GM19351 (cell line): ENCODE measurements at regions not wholly inside any gene's neighbourhood (a gene's known extent, or its start where the extent isn't known, plus 50 kb on each side); places are given as distances from the start of the nearest gene placed in this dataset.
"Not testable (repeated sequence)": the region's sequence is repeated elsewhere in the genome, so short reads cannot be mapped to it uniquely, and the experiment has no call there.

Source experiments
- ATAC-seq: cut with Tn5 transposase; IDR thresholded peaks from one replicate; pipeline ENCODE4 v1.9.1; 2021; ENCODE audit warnings: mild to moderate bottlenecking, moderate library complexity; ENCODE audit not compliant: unreplicated experiment

GRCh38 chrX:121169099-121170035 lies 122.0 kb downstream of the GLUD2 start:
- no peak for ATAC-seq

- no peak for ATAC-seq
These were observed 125.3 kb downstream of the GLUD2 start for GRCh38 chrX:121172703-121173102.

GRCh38 chrX:121179972-121180371 lies 132.6 kb downstream of the GLUD2 start:
- ATAC-seq = no peak

DNA sequence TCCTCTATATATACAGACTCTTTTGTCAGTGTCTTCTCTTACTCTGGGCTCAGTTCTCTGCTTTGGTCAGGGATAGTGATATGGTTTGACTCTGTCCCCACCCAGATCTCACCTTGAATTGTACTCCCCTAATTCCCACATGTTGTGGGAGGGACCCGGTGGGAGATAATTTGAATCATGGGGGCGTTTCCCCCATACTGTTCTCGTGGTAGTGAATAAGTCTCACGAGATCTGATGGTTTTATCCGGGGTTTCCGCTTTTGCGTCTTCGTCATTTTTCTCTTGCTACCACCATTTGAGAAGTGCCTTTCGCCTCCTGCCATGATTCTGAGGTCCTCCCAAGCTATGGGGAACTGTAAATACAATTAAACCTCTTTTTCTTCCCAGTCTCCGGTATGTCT lies 144.4 kb downstream of the GLUD2 start:
- no peak for ATAC-seq

DNA sequence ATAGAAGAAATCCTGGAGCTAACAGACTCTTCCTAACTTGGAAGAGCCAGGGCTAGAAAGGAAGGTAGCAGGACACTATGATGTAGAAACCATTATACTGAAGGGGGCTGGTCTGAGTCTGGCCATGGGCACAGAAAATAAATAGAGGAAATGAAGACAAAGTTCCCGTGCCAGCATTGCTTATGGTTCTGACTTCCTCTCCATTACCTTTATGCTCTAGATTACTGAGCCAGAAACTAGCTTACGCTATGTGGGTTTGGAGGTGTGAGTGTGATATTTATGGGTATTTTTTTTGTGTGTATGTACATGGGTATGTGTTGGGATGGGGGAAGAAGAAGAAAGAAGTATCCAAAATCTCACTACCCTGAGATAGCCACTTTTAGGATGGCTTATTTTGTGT lies 148.3 kb downstream of the GLUD2 start:
- no peak for ATAC-seq

- ATAC-seq = not testable (repeated sequence)
These were observed 149.5 kb downstream of the GLUD2 start for GRCh38 chrX:121196872-121197444.

DNA sequence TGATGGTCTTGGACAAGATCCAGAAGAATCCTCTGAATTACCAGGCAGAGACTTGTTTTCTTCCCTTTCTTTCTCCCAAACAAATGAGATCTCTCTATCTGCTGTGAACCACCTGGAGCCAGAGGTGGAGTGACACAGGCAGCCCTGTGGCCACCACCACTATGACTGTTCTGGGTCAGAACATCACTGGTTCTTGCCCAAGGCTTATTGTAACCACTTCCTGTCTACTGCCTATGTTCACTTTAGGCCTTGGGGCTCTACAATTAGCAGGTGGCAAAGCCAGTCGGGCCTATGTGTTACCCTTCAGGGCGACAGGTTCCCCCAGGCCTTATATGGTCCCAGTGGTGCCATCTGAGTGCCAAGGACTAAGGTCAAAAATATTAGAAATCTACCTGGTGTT lies 161.2 kb downstream of the GLUD2 start:
- no peak for ATAC-seq

DNA sequence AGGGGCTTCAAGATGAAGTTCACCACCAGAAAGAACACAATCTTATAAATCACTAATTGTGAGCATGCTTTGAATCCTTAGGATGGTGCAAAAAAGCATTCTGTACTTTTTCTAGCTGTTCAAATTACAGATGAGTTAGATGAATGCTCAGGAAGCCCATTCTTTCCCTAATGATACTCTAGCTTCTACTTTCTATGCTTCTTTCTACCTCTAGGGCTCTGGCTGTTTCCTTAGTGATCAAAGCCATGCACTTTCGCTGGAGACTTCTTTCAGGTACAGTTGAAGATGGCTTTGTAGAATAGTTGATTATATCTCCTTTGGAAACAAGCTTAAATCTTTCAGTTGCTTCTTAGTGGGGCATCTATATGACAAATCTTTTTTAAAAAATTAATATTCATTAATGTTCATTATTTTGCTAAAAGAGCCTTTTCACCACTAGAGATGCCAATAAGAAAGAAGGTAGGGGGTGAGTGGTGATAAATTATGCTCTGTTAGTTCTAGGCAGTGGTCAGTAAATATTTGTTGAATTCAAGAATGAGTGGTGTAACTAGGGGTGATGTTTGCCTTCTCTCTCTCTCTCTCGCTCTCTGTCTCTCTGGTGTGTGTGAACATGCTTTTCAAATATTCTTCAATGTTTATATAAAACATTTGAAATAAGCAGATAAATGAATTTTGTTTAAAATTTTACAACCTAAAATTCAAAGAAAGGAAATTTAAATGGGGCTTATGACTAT lies 169.4 kb downstream of the GLUD2 start:
- no peak for ATAC-seq

DNA sequence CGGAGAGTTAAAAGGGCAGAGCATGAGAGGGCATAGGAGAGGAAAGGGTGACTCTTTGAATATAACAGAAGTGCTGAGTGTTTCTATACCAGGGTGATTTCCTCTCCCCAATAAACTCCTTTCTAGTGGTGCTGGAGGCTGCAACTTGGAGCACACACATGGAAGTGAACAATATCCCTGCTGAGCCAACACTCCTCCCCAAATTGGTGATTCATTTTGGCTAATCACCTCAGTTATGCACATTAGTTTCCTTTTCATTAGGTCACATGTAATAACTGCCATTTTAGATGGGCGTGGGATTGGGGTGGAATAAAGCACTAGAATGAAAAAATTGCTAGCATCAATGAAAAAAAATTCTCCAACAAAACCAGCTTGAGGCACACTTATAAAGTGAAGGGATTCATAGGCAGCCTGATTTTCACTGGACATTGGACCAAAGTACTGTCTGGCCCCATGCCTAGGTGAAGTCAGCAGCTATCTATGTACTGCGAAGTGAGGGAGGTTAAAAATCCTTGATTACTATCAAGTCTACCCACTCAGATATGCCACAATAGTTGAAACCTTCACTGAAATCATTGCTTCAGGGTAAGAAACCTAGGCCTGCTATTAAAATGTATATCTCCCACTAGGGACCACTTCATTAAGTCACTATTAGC lies 174.0 kb downstream of the GLUD2 start:
- no peak for ATAC-seq

GRCh38 chrX:121227888-121228287 lies 180.5 kb downstream of the GLUD2 start:
- ATAC-seq = no peak

DNA sequence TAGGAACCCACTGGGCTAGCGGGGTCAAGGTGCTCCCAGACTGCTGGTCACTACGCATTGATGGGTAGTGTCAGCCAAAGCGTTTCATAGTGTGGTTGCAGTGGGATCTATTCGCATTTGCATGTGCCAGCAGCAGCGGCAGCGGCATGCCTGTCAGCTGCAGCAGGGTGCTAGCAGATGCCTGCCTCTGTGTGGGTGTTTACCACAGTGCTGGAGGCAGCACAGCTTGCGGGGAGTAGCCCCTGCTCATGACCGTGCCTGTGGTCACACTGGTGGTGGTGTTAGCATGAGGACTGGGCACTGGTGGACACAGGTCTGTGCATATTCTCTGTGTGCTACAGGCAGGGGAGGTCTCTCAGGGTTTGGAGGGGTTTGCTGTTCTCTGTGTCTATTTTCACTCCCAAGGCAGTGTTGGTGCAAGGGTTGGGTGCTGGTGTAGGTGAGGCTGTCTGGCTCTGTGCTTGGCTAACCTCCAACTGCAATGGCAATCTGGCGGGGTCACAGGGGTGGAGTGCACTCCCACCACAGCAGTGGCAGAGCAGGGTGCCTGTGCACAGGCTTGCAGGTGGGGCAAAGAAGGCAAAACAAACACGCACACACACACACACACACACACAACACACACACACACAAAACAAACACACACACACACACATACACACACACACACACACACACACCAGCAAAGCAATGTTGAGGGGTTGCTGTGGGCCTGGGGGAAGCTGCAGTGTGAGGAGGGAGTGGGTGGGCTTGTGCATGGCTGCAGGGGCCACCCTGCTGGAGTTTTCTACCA lies 184.4 kb downstream of the GLUD2 start:
- ATAC-seq = no peak

DNA sequence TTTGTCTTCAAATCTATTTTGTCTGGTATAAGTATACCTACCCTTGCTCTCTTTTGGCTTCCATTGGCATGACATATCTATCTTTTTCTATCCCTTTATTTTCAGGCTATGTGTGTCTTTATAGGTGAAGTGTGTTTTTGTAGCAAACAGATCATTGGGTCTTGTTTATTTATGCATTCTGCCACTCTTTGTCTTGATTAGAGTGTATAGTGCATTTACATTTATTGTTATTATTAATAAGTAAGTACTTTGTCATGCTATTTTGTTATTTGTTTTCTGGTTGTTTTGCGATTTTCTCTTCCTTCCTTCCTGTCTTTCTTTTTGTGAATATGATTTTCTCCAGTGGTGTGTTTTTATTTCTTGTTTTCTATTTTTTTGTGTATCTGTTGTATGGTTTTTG lies 188.6 kb downstream of the GLUD2 start:
- no peak for ATAC-seq

GRCh38 chrX:121238093-121238492 lies 190.7 kb downstream of the GLUD2 start:
- no peak for ATAC-seq

- no peak for ATAC-seq
These were observed 197.1 kb downstream of the GLUD2 start for GRCh38 chrX:121244511-121244910.

GRCh38 chrX:121245763-121246162 lies 198.4 kb downstream of the GLUD2 start:
- ATAC-seq = no peak

- no peak for ATAC-seq
These were observed 206.9 kb downstream of the GLUD2 start for GRCh38 chrX:121254336-121254735.

DNA sequence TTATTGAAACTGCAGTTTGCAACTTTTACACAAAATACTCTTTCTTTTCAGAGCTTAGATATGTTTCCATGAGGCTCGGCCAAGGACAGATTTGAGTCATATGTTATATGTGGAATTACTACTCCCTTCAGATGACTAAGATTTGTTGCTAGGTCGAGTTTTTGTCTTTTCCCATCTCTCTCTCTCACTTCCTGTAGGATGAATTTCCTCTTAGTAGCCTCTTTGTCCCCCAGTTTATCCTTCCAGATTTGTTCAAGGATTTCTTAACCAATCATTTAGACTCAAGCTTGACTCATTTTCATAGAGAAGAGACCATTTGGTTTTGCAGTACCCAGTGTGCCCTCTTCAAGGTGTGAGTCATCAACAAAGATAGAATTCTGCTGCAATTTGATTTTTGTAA lies 209.2 kb downstream of the GLUD2 start:
- no peak for ATAC-seq

- ATAC-seq = no peak
These were observed 211.1 kb downstream of the GLUD2 start for GRCh38 chrX:121258545-121258944.

DNA sequence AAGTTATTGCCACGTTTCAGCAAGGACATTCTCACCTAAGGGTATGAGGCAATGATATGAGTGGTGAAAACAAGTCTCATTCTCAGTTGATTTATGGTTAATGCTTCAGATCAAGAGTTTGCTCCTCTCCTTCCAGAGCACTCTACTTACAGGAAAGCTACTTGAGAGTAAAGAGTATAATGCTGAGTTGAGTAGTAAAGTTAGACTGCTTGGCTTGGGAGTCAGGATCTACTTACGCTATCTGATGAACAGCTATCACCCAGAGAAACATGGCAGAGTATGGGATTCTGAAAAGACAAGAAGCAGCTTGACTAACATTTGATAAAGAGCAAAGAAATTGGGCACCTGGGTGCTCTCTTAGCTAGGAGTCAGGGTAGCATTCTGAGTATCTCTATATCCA lies 211.8 kb downstream of the GLUD2 start:
- ATAC-seq = no peak

DNA sequence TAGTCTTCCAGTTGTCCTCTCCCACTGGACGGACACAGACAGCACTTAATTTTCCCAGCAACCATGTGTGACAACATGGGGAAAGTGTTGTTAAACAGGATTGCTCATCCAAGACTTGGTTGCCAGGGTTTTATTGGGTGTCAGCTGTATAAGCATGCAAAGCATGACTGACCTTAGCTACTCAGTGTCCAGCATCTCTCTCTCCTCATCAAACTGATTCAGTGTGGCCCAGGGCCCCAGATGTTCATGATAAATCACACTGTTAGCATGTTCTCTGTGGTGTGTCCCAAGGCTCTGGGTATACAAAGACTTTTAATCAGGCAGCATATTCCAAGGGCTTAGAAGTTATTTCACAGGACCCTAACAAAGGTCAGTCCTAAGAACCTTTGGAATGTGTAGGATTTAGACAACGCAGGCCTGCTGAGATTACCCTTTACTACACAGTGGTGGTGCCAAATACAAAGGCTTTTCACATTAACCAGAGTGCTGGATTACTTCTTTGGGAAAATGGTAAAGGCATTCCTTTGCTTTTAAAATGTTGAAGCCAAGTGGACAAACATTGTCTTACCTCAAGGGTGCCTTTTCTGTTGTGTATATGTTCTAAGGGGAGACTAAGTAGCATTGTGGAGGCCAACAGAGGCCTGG lies 213.3 kb downstream of the GLUD2 start:
- ATAC-seq = no peak
